WERI-Rb-1 (cell line): ENCODE measurements at regions not wholly inside any gene's neighbourhood (a gene's known extent, or its start where the extent isn't known, plus 50 kb on each side); places are given as distances from the start of the nearest gene placed in this dataset.

Experiments
- DNase-seq: peaks from one replicate; pipeline ENCODE4 v3.0.0-alpha.2; 2020
- H3K27ac ChIP-seq: fragments of 250-450 bp; sonication (Bioruptor Pico); 2 replicates; pipeline ENCODE4 v1.5.1; 2020; ENCODE audit warnings: mild to moderate bottlenecking, moderate library complexity
- H3K27me3 ChIP-seq: fragments of 250-450 bp; sonication (Bioruptor Pico); 2 replicates; pipeline ENCODE4 v1.5.1; 2021; ENCODE audit warnings: mild to moderate bottlenecking, low read depth, moderate library complexity; ENCODE audit not compliant: insufficient read depth, severe bottlenecking
- H3K36me3 ChIP-seq: fragments of 250-450 bp; sonication (Bioruptor Pico); 2 replicates; pipeline ENCODE4 v1.5.1; 2020; ENCODE audit warnings: mild to moderate bottlenecking, moderate library complexity
- H3K4me3 ChIP-seq: 2 replicates; pipeline ENCODE4 v1.5.1; 2011; ENCODE audit warnings: low read depth, mild to moderate bottlenecking, control low read depth, low read length
- H3K9me3 ChIP-seq: fragments of 250-450 bp; sonication (Bioruptor Pico); 2 replicates; pipeline ENCODE4 v1.5.1; 2021; ENCODE audit warnings: mild to moderate bottlenecking, moderate library complexity; ENCODE audit not compliant: severe bottlenecking
- TF ChIP-seq, protein P1 (sequence below): IDR thresholded peaks from 2 replicates; pipeline ENCODE4 v1.5.1; 2011; ENCODE audit warnings: low read depth, mild to moderate bottlenecking, control low read depth, inconsistent platforms, low read length

DNA sequence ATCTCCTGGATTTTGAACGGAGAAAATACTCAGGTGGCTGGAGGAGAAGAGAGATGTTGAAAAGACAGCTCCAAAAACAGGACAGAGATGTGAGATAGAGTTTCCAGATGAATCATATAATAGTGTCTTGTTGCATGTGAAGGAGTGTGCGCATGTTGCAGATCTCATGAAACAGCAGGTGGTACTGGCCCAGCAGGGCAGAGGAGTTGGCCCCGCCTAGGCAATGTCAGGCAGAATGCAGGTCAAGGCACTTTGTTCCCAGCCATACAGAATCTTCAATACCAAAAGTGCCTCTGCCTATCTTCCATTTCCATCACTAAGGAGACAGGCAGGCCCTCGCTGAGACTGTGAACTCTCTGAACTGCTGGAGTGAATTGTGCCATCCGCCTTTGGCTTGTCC lies 63.9 kb upstream of the FAT1 start:
- DNase-seq: no peak
- Histone ChIP-seq H3K36me3 (no peaks in the 10 kb centered on the region), H3K9me3 (peaks cover 3% of the 10 kb centered on the region), H3K27me3 (peaks cover 93% of the 10 kb centered on the region), H3K27ac (no peak overlapping the region), H3K4me3 (no peak overlapping the region)
- TF ChIP-seq, protein P1, sequence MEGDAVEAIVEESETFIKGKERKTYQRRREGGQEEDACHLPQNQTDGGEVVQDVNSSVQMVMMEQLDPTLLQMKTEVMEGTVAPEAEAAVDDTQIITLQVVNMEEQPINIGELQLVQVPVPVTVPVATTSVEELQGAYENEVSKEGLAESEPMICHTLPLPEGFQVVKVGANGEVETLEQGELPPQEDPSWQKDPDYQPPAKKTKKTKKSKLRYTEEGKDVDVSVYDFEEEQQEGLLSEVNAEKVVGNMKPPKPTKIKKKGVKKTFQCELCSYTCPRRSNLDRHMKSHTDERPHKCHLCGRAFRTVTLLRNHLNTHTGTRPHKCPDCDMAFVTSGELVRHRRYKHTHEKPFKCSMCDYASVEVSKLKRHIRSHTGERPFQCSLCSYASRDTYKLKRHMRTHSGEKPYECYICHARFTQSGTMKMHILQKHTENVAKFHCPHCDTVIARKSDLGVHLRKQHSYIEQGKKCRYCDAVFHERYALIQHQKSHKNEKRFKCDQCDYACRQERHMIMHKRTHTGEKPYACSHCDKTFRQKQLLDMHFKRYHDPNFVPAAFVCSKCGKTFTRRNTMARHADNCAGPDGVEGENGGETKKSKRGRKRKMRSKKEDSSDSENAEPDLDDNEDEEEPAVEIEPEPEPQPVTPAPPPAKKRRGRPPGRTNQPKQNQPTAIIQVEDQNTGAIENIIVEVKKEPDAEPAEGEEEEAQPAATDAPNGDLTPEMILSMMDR: no peak

DNA sequence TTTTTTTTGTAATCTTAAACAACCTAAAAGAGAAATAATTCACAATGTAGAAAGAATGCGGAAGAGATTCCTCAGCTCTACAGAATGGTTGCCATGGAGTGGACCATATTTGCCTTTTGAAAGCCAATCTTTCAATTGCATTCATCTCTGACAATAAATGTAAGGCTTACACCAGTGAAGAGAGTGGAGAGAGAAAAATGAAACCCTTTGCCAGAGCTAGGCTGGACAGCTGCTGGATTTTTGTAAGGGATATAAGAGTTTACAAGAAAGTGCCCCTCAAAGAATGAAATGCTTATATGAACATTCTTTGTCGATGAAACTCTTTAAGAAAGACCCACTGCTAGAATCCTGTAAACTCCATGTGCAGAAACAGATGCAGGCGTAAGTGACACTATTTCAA lies 66.0 kb upstream of the FAT1 start:
- Histone ChIP-seq H3K36me3 (no peaks in the 10 kb centered on the region), H3K4me3 (no peak overlapping the region), H3K9me3 (peaks cover 3% of the 10 kb centered on the region), H3K27me3 (peaks cover 93% of the 10 kb centered on the region), H3K27ac (no peak overlapping the region)
- TF ChIP-seq, protein P1: no peak
- no peak for DNase-seq

DNA sequence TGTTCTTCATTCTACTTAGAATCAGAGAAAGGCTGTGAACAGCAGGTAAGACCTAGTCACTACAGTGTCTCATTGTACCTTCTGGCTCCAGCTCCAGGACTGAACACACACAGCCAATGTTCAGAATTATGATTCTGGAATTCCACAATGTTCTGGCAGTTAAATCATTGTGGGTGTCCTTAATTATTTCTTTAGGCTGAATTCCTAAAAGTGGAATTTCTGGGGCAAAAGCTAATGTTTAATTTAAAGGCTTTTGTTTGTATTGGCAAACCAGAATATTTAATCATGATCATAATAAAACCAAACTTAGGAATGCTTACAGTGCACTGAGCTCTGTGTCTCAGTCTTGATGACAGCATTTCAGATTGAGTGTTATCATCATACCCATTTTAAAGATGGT lies 67.0 kb upstream of the FAT1 start:
- peaks cover 95% of the 10 kb centered on the region for H3K27me3 ChIP-seq
- TF ChIP-seq, protein P1: no peak
- H3K4me3 ChIP-seq: no peak overlapping the region
- no peak for DNase-seq
- no peak overlapping the region for H3K27ac ChIP-seq
- H3K36me3 ChIP-seq: no peaks in the 10 kb centered on the region
- peaks cover 3% of the 10 kb centered on the region for H3K9me3 ChIP-seq

DNA sequence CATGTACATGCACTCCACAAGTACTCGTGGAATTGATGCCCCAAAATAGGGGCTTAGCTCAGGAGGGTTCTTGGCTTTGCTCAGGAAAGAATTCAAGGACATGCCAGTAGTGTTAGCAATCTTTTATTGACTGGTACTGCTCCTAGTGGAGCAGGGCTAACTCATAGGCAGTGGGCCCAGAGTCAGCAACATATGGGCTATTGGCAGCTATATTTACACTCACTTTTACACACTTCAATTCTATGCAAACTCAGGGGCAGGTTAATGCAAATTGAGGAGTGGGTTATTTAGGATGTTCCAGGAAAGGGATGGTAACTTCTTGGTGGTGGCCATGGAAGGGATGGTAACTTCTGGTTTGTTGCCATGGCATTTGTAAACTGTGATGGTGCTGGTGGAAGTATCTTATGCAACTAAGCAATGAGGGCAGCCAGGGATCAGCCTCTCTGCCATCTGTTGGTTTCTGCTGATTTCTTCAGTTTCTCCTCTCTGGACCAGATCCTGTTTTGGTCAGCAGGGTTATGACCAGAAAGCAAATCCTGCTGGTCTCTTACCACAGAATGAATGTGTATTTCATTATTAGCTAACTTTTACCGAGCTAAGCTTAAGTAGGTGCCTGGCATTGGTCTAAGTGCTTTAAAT lies 69.2 kb upstream of the FAT1 start:
- peaks cover 95% of the 10 kb centered on the region for H3K27me3 ChIP-seq
- no peaks in the 10 kb centered on the region for H3K36me3 ChIP-seq
- no peak overlapping the region for H3K27ac ChIP-seq
- H3K4me3 ChIP-seq: no peak overlapping the region
- no peak for DNase-seq
- TF ChIP-seq, protein P1: no peak
- H3K9me3 ChIP-seq: peaks cover 3% of the 10 kb centered on the region

DNA sequence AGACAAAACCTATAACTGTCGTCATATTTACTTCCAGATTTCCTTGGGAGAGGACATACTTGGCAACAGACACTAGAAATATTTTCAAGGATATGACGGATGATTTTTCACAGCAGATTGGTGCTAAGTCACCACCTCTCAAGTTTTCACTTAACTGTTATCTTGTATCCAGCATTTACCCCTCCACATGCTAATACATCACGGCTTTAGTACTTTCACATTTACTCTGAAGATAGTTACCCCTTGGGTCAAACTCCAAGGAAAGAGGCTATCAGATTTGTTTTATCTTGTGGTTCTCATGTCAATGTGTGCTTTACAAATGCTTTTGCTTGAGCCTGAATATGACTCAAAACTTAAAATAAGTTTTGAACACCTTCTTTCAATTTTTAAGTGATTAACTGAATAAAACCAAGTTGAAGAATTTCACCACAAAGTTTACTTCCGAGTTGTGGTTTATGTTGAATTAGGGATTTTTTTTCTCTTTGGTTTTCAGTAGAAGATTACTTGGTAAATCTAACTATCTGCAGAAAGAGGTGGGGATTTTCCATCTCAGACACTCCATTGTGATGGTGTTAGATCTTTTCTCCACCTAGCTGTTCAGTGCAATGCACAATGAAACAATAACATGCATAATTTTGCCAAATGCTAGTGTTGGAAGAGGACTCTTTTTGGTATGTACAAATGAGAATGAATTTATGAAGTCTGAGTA lies 75.4 kb upstream of the FAT1 start:
- no peak for DNase-seq
- Histone ChIP-seq H3K36me3 (no peaks in the 10 kb centered on the region), H3K27ac (no peak overlapping the region), H3K27me3 (peaks cover 90% of the 10 kb centered on the region), H3K4me3 (no peak overlapping the region), H3K9me3 (no peaks in the 10 kb centered on the region)
- TF ChIP-seq, protein P1: no peak
